Hematopoietic multipotent progenitor cell treated with erythropoietin and hydrocortisone succinate and interleukin-3 and kit ligand, for 17 days (in vitro differentiated cells): ENCODE measurements at regions not wholly inside any gene's neighbourhood (a gene's known extent, or its start where the extent isn't known, plus 50 kb on each side); places are given as distances from the start of the nearest gene placed in this dataset.

ENCODE experiments used
- DNase-seq: peaks from one replicate; pipeline ENCODE4 v3.0.0-alpha.2; 2015; ENCODE audit warnings: low spot score

GRCh38 chr12:14256555-14257169 lies 108.8 kb upstream of the ATF7IP start:
- DNase-seq = peak; percentile 78

DNA sequence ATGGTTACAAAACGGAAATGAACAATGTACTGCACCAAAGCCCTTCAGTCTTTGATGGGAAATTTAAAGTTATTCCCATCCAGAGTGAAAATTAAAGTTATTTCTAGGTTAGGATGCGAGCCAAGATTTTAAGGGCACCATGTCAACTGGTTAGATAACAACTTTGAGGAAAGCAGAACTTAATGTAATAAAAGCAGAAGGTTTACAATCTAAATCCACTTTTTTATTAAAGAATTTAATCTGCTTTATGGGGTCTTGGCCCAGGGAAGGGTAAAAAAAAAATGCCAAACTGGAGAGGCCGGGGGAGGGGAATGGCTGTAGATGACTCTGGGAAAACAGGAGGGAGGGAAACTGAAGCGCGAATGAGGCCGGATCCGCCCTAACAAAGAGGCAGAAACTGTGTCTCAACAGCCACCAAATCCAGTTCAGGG lies 108.2 kb upstream of the ATF7IP start:
- no peak for DNase-seq

- DNase-seq = peak; percentile 73
These were observed 107.5 kb upstream of the ATF7IP start for GRCh38 chr12:14257734-14258574.

DNA sequence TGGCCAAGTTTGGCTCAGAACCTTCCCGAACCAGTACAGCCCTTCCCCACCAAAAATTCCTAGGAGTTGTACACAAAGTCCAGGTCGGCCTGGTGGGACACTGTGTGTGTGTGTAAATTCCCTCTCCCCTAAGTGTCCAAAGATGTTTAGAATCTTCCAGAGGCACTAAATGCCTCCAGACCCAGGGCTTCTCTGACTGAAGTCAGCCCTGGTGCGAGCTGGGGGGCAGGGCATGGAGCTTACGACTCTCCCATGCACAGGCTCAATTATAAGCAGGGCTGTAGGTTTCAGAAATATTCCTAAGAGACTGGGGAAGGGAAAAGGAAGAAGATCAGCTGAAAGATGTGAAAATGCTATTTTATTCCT lies 106.9 kb upstream of the ATF7IP start:
- no peak for DNase-seq

DNA sequence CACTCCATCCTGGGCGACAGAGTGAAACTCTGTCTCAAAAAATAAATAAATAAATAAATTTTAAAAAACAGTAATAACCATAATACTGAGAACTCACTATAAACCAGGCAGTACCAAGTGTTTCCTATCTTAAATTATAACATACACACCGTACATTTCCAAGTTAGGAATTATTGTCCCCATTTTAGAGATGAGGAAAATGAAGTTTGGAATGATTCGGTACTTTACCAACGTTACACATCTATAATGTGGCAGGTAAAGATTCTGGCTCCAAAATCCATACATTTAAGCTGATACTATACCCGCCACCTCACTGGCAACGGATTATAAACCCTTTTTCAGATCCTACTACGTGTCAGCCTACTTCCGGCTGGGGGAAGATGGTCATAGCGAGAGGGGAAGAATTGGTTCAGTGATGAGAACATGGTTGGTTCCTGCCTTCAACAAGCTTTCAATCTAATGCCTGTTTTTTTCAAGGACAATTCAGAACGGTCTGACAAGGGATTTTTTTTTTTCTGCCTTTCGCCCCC lies 105.9 kb upstream of the ATF7IP start:
- no peak for DNase-seq

DNA sequence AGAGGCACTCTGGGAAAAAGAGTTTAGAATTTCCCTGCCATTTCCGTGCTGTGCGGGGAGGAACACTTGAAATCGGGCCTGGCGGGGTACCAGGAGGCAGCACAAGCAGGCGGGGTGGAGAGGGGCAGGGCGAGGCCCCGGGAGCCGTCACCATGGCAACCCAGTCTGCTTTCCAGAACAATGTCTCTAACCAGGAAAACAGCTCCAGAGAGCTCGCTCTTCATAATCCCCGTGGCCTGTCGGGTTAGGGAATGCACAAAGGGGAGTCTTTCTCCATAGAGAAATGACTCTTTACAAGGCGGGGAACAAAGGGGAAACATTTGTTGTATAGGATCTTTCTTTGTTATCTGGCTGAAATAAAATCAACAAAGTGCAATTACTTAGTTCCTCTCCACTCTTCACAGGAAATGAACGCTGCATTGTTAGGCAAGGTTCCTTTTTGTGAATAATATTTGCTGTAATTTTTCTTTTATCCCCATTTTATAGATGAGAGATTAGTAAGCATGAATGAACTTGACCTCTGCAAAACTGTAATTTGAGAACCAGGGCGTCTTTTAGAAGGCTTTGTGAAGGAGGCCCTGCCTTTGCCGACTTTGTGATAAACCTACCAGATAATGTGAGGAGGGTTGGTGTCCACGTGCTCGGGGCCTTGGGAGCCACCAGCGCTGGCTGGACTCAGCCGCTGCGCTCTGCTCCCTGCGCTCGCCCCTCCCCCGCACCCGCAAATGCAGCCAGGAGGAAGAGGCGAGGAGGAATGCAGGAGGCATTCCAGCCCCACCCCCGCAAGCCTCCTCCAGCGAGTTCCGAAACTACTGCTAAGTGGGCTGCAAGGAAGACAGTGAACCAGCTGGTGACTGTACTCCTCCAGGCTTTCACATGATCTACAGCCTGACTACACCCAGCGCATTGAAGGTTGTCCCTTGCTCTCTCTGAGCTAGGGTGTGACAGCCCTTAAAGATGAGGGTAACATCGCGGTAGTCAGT lies 105.2 kb upstream of the ATF7IP start:
- DNase-seq = no peak

GRCh38 chr12:14261096-14261495 lies 104.4 kb upstream of the ATF7IP start:
- no peak for DNase-seq

DNA sequence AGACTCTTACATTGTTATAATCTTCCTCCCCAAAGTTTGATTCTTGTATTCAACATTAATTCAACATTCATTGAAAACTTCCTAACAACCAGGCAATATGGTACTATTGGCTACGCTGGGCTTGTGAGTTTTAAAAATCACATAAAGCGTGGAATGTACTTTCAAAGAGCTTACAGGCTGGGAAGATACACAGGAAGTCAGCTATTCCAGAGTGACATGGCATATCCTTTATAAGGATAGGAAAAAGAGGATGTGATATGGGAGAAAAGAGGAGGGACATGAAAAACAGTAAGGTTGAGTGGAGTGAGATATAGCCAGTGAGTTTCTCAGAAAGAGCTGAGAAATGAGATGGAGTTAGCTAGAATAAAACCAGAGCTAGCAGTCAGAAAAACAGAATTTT lies 103.6 kb upstream of the ATF7IP start:
- DNase-seq = no peak

- DNase-seq = no peak
These were observed 102.5 kb upstream of the ATF7IP start for GRCh38 chr12:14262771-14263511.

DNA sequence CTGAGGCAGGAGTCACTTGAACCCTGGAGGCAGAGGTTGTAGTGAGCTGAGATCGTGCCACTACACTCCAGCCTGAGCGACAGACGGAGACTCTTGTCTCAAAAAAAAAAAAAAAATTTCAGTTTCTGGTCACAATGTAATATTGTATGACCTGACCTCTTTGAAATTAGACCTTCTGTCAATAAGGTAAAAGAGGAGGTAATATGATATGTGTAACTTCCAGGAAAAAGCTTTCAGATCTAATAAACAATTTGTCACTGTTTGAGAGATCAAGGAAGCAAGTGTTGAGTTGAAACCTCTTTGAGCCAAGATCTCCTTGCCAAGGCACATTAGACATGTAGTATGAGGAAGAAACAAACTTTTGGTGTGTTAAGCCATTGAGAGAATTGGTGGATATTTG lies 101.7 kb upstream of the ATF7IP start:
- no peak for DNase-seq

DNA sequence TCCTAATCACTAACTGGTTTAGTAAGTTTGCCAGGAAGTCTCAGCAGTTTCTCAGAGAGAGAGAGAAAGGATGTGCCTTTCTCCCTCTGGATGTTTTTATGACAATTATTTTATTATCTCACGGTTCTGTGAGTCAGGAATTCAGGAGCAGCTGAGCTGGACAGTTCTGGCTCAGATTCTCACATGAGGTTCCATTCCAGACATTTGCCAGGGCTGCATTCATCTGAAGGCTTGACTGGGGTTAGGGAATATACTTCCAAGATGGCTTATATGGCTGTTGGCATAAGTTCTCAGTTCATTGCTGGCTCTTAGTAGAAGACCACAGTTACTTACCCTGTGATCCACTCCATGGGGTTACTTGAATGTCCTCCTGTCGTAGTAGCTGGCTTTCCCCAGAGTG lies 101.2 kb upstream of the ATF7IP start:
- no peak for DNase-seq

GRCh38 chr12:14264778-14265177 lies 100.7 kb upstream of the ATF7IP start:
- no peak for DNase-seq

DNA sequence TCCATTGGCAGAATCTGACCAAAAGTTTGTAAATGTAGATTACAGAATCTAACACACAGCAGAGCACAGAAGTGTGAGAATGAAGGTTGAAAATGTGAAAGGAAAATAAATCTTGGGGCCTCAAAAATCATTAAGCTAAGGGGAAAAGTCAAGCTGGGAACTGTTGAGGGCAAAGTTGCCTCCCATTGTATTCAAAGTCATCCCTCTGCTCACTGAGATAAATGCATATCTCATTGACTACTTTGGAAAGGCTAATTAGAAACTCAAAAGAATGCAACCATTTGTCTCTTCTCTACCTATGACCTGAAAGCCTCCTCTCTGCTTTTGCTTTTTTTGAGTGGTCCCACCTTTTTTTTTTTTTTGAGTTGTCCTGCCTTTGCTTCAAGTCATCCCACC lies 97.4 kb upstream of the ATF7IP start:
- no peak for DNase-seq

DNA sequence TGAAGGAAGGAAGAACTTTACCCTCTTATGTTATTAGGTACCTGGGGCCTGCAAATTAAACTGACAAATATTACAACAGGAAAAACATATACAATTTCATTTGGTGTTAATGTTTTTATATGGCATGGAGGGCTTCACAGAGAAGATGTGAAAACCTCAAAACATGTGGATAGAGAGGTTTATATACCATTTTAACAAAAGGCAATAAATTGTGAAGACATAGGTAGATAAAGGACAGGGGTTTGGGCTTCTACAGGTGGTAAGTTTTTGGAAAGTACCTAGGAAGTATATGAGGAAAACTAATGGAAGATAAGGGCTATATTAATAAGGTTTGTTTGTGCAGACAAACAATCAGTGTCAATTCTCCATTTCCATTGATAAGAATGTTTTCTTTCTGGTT lies 95.1 kb upstream of the ATF7IP start:
- DNase-seq = no peak

DNA sequence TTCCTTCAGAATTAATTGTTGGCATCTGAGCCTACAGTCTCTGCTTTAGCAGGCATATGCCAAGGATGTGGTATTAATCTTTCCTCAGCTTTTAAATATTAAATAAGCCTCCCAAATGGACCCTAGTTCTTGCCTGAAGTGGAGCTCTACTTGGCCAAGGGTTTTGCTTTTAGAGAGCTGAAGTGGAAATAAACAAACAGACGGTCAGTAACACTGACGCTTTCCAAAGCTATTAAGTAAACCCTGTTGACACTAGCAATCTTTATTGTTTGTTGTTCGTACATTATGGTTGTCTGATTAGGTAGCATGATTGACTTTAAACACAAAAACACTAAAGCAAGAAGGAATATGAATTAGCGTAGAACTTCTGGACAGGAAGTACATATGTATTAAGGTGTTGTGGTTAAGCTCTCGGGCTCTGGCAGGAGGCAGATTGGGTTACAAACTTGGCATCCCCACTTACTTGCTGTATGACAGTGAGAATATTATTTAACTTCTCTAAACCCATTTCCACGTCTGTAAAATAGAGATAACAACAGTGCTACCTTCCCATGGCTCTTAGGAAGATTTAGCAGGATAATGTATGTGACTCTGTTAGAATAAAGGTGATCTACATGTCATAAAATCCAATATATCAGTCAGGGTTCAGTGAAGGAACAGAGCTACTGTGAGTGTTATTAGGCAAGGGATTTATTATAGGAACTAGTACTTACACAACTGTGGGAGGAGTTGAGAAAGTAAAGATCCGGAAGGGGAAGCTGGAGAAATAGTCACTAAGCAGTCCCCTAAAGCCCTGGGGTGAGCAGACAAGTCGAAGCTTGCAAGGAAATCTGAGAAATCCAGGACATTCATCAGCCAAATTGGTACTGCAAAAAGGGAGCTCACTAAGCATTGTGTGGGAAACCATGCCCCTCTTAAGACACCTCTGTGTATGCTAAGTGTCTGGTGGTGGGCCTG lies 92.2 kb upstream of the ATF7IP start:
- no peak for DNase-seq

- no peak for DNase-seq
These were observed 91.6 kb upstream of the ATF7IP start for GRCh38 chr12:14273913-14274311.

DNA sequence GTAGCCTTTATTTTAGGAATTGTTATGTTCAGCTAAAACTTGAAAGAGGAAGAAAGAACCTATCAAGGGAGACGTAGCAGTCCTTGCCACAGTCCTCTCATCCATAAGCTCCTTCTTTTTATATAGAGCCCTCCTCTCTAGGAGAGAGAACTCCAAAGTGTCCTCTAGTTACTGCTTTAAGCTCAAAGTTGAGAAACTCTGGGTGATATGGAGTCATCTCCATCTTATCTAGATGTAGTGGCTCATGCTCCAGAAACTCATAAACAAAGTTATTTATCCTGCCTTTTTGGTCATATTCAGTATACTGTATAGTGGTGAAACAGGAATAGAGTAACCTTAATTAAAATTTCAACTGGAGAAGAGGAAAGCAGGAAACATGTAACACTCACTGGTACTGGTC lies 90.4 kb upstream of the ATF7IP start:
- no peak for DNase-seq

DNA sequence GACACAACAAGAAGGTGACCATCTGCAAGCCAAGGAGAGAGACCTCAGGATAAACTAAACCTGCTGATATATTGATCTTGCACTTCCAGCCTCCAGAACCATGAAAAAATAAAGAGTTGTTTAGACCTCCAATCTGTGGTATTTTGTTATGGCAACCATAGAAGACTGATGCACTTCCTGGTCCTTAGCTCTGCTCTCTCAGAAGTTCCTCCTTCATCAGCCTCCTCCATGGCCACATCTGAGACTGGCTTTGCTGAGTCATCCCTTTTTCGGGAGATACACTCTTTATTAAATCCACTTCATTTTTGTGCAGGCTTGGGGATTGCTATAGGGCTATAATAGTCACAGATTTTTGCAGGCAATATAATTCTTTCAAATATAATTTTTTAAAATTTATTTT lies 89.6 kb upstream of the ATF7IP start:
- no peak for DNase-seq

DNA sequence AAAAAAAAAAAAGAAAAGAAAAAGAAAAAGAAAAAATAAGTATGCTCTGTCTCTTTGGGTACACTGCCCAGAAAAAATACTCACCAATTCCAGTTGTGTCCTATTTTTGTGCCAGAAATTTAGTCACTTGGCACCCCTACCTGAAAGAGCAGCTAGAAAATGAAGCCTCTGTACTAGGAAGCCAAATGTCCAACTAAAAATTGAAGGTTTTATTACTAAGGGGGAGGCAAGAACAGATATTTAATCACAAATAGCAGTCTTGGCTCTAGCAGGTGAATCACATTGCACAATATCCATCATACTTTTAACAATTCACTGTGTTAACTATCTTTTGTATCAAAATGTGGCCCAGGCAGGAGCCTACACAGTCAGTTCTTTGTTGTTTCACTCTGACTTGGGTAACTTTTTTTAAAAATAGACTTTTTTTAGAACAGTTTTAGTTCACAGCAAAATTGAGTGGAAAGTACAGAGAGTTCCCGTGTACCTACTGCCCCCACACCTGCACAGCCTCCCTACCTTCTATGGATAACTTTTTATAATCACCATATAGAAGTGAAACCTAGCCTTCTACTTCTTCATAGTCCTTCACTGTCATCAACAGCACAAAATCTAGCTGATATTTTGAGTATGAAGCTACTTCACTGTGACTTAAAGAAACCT lies 87.1 kb upstream of the ATF7IP start:
- no peak for DNase-seq

GRCh38 chr12:14279845-14280244 lies 85.6 kb upstream of the ATF7IP start:
- DNase-seq = no peak
